K562 (cell line): ENCODE measurements at regions not wholly inside any gene's neighbourhood (a gene's known extent, or its start where the extent isn't known, plus 50 kb on each side); places are given as distances from the start of the nearest gene placed in this dataset.

ENCODE experiments used
- ATAC-seq: fragments of 200-7000 bp; cut with Tn5 transposase; 3 replicates; pipeline ENCODE4 v1.9.1; 2020; ENCODE audit warnings: moderate library complexity
- BruUV-seq: library from RNA; stranded (reverse); fragments of 400-500 nt; replicated peaks from 2 replicates; lab custom pipeline; 2021; lab: Mats Ljungman, UMichigan
- CTCF ChIA-PET: fragments of 300-600 bp; formaldehyde crosslinking; extraction: SDS; loops from one replicate; lab custom pipeline; 2021; ENCODE audit warnings: low intra/inter-chr PET ratio; lab: Yijun Ruan, JAX
- POLR2A ChIA-PET: fragments of 300-600, 350-650 bp; sonication (Branson Sonifier 250); formaldehyde crosslinking; extraction: SDS; loops from one replicate; lab custom pipeline; 2021; ENCODE audit warnings: antibody characterized with exemption, inconsistent platforms; lab: Yijun Ruan, JAX
- DNase-seq, 4 experiments: peaks; one replicate each; pipeline versions ENCODE4 v3.0.0 to v3.0.0-alpha.2; 2011 to 2018; ENCODE audit warnings: low spot score in 3 of 4, mixed read lengths in 3 of 4; ENCODE audit errors: extremely low read depth in 1 of 4
- FAIRE-seq: peaks from 2 replicates; lab custom pipeline; 2011; peaks lifted over from hg19 to GRCh38; lab: Jason Lieb, UNC
- H2AFZ ChIP-seq: 2 replicates; pipeline ENCODE4 v1.6.0; 2011; ENCODE audit warnings: low read depth, low read length, control low read depth, inconsistent platforms
- H3K27ac ChIP-seq: fragments of 200-600 bp; 3 replicates; pipeline ENCODE4 v1.8.0; 2011; ENCODE audit warnings: low read depth, mild to moderate bottlenecking, control low read depth, inconsistent platforms, low read length, moderate library complexity, mixed read lengths; ENCODE audit errors: extremely low read depth
- H3K27me3 ChIP-seq, 2 experiments: fragments of 300-600 bp in 1 of 2; 2 replicates in 1 of 2; 3 replicates in 1 of 2; pipeline versions ENCODE4 v1.6.0 to v1.8.0; 2011; ENCODE audit warnings: inconsistent platforms in 2 of 2, low read length in 2 of 2, mild to moderate bottlenecking in 1 of 2, mixed read lengths in 1 of 2, moderate library complexity in 1 of 2; ENCODE audit not compliant: control insufficient read depth in 2 of 2, insufficient read depth in 2 of 2
- H3K36me3 ChIP-seq: fragments of 300-600 bp; 3 replicates; pipeline ENCODE4 v1.8.0; 2011; ENCODE audit warnings: mild to moderate bottlenecking, low read length, inconsistent platforms; ENCODE audit not compliant: control insufficient read depth, insufficient read depth
- H3K4me1 ChIP-seq, 2 experiments: fragments of 200-600 bp in 1 of 2; replicated peaks in 1 of 2; 2 replicates in 1 of 2; 3 replicates in 1 of 2; pipeline versions ENCODE4 v1.5.1 to v1.8.0; 2011; ENCODE audit warnings: inconsistent platforms in 2 of 2, low read length in 2 of 2, mild to moderate bottlenecking in 1 of 2, mixed read lengths in 1 of 2, moderate library complexity in 1 of 2; ENCODE audit not compliant: control insufficient read depth in 2 of 2, insufficient read depth in 2 of 2
- H3K4me2 ChIP-seq: 2 replicates; pipeline ENCODE4 v1.6.1; 2011; ENCODE audit warnings: low read length, control low read depth, inconsistent platforms, mixed read lengths; ENCODE audit not compliant: insufficient read depth
- H3K4me3 ChIP-seq: fragments of 200-600 bp; sonication (generic), shearing (Covaris generic); 2 replicates; pipeline ENCODE4 v1.5.1; 2016; ENCODE audit warnings: control low read depth, inconsistent platforms
- H3K79me2 ChIP-seq: fragments of 200-600 bp; 3 replicates; pipeline ENCODE4 v1.8.0; 2011; ENCODE audit warnings: low read length, inconsistent platforms; ENCODE audit not compliant: control insufficient read depth, insufficient read depth
- H3K9ac ChIP-seq, 2 experiments: 2 replicates each; pipeline versions ENCODE4 v1.6.0 to v1.6.1; 2011; ENCODE audit warnings: low read depth in 2 of 2, low read length in 2 of 2, control low read depth in 1 of 2, inconsistent platforms in 1 of 2, mild to moderate bottlenecking in 1 of 2, mixed read lengths in 1 of 2; ENCODE audit not compliant: insufficient read depth in 1 of 2
- H3K9me1 ChIP-seq: one replicate; pipeline ENCODE4 v1.6.0; 2011; ENCODE audit warnings: inconsistent platforms, mild to moderate bottlenecking, low read length, moderate library complexity; ENCODE audit not compliant: control insufficient read depth, insufficient read depth
- H3K9me3 ChIP-seq: replicated peaks from 2 replicates; pipeline ENCODE4 v1.5.1; 2011; ENCODE audit warnings: low read depth, low read length, inconsistent platforms; ENCODE audit not compliant: control insufficient read depth, insufficient read depth
- H4K20me1 ChIP-seq: replicated peaks from 2 replicates; pipeline ENCODE4 v1.6.1; 2011; ENCODE audit warnings: low read length, inconsistent platforms, mixed read lengths; ENCODE audit not compliant: control insufficient read depth, insufficient read depth
- C11orf30 ChIP-seq: fragments of 450-650 bp; IDR thresholded peaks from 2 replicates; pipeline ENCODE4 v1.6.1; 2016; ENCODE audit warnings: low read depth, mild to moderate bottlenecking
- DMBX1 ChIP-seq: fragments of 250-450 bp; sonication (Bioruptor Pico); IDR thresholded peaks from 2 replicates; pipeline ENCODE4 v1.8.0; 2022; ENCODE audit warnings: inconsistent platforms, mild to moderate bottlenecking, moderate library complexity, borderline replicate concordance
- FOXJ3 ChIP-seq: sonication (generic); formaldehyde crosslinking; IDR thresholded peaks from 2 replicates; pipeline ENCODE4 v1.4.0; 2020; ENCODE audit warnings: mild to moderate bottlenecking, missing genetic modification reagents
- HDAC6 ChIP-seq: IDR thresholded peaks from 2 replicates; pipeline ENCODE4 v1.6.1; 2012; ENCODE audit warnings: low read depth, mild to moderate bottlenecking, control low read depth, inconsistent platforms, low read length, moderate library complexity
- THAP7 ChIP-seq: fragments of 250-450 bp; sonication (Bioruptor Pico); IDR thresholded peaks from 2 replicates; pipeline ENCODE4 v1.5.0; 2021
- ZNF780A ChIP-seq: fragments of 250-450 bp; sonication (Bioruptor Pico); IDR thresholded peaks from 2 replicates; pipeline ENCODE4 v1.5.0; 2021; ENCODE audit warnings: mild to moderate bottlenecking
- WGBS: fragments of 100-300 bp; shearing (Covaris generic); methylation state at CpG from one replicate; pipeline ENCODE4 v1.1.6; 2016; ENCODE audit warnings: low coverage, mixed read lengths; ENCODE audit not compliant: insufficient coverage; ENCODE audit errors: missing lambda C conversion rate; 5-methylcytosine and 5-hydroxymethylcytosine counted together
- in situ Hi-C: fragments of 300-500 bp; cut with MboI; formaldehyde crosslinking; loops from 4 replicates; pipeline ENCODE4 v1.15.0; 2018; ENCODE audit warnings: inconsistent platforms, mixed read lengths
- intact Hi-C: fragments of 100-400 bp; cut with micrococcal nuclease; formaldehyde crosslinking; loops from 2 replicates; pipeline ENCODE4 v1.14.2; 2022

DNA sequence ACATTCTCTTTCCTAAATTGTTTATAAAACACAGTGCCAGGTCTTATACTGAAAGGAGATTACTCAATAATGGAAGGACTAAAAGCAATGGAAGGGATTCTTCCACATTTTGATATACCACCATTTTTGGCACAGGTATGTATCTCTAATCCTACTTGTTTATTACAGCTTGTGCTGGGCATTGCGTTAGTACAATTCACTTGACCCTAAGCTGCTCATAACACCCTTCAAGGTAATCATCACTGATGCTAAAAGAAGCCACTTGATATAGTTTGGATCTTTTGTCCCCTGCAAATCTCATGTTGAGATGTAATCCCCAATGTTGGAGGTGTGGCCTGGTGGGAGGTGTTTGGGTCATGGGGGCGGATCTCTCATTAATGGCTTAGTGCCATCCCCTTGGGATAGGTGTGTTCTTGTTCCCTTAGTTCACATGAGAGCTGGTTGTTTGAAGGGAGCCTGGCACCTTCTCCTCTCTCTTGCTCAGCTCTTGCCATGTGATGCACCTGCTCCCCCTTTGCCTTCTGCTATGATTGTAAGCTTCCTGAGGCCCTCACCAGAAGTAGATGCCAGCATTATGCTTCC, 71.1 kb downstream of the NIBAN1 start:
- 47% methylated on average over 2 of the region's 2 CpGs for WGBS
- no peak overlapping the region for H3K9ac ChIP-seq
- TF ChIP-seq C11orf30 (no peak), THAP7 (CRISPR knock-in tag) (no peak), FOXJ3 (CRISPR knock-in tag) (no peak), ZNF780A (no peak), HDAC6 (no peak), DMBX1 (CRISPR knock-in tag) (no peak)
- no peak for FAIRE-seq
- in situ Hi-C loops = no loop called here
- H3K27me3 ChIP-seq = no peaks in the 10 kb centered on the region
- no TSS peak for BruUV-seq
- H3K4me3 ChIP-seq = no peak overlapping the region
- ATAC-seq = no peak
- no peaks in the 10 kb centered on the region; a peak in 1 of 5 replicates for H3K4me1 ChIP-seq
- no peak for DNase-seq
- intact Hi-C loops = no loop called here
- H3K9me3 ChIP-seq = no peaks in the 10 kb centered on the region
- no peaks in the 10 kb centered on the region for H3K79me2 ChIP-seq
- no peaks in the 10 kb centered on the region for H4K20me1 ChIP-seq
- POLR2A ChIA-PET = interaction anchor here (0.5 to 0.9 kb wide), 2 partner anchors 25 to 71 kb away, joined by 3 read pairs; partner anchors contain the start of gene NIBAN1
- H2AFZ ChIP-seq = no peak overlapping the region
- CTCF ChIA-PET = no interaction called here
- no peak overlapping the region for H3K27ac ChIP-seq
- H3K9me1 ChIP-seq = no peaks in the 10 kb centered on the region
- no peak overlapping the region for H3K4me2 ChIP-seq
- peaks cover 4% of the 10 kb centered on the region; the same call in 1 of the 3 replicates for H3K36me3 ChIP-seq
